ENCODE measurements at regions not wholly inside any gene's neighbourhood (a gene's known extent, or its start where the extent isn't known, plus 50 kb on each side); places are given as distances from the start of the nearest gene placed in this dataset.
A peak's percentile ranks its signal among the peaks of the same experiment; 100 is the strongest.

DNA sequence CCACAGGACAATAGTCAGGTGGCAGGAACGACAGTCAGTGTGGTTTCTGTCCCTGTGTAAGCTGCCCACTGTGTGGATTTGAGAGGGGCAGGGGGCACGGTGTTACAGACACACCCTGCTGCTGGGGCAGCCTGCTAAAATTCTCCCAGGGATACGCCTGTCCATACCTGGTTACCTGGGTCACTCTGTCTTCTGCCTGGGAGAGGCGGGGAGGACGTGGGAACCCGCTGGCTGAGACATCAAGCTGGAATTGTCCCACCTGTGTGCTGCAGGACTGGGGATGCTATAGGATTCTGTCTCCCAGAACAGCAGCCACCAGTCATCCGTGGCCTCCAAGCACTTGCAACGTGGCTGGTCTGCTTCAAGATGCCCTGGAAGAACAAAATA lies 63.8 kb upstream of the LINC01488 start:
- Histone ChIP-seq H4K5ac (ENCODE audit: low read depth, low read length) (no peak overlapping the region), H3K18ac (ENCODE audit: low read depth, low read length) (no peak overlapping the region), H2AFZ (replicated peaks; ENCODE audit: low read length, poor library complexity) (peak overlapping the region; percentile 75), H3K9me1 (ENCODE audit: insufficient read depth, low read length) (peaks cover 23% of the 10 kb centered on the region), H3K9me3 (ENCODE audit: control insufficient read depth, insufficient read depth, low read length) (no peaks in the 10 kb centered on the region), H3K27me3 (ENCODE audit: control insufficient read depth, insufficient read depth, low read length) (no peaks in the 10 kb centered on the region), H4K20me1 (ENCODE audit: insufficient read depth, low read length) (no peaks in the 10 kb centered on the region), H3K27ac (ENCODE audit: insufficient read depth, low read length) (no peak overlapping the region), H4K8ac (ENCODE audit: low read depth in 2 of 2, low read length in 2 of 2) (0 out of 4 replicates have a peak overlapping the region, but pooled peaks of 1 of the 2 experiments have one; percentile 29), H3K4me2 (ENCODE audit: low read depth, low read length) (no peak overlapping the region), H3K23ac (ENCODE audit: low read depth, low read length) (no peak overlapping the region), H3K9ac (ENCODE audit: low read depth, low read length) (no peak overlapping the region), H4K91ac (ENCODE audit: insufficient read depth, low read depth, low read length) (peak overlapping the region; percentile 60), H2BK15ac (ENCODE audit: low read depth, low read length) (peak overlapping the region; percentile 17; the same call in 1 of the 3 replicates), H3K56ac (ENCODE audit: extremely low read depth, insufficient read depth, low read length) (no peak overlapping the region), H2AK5ac (ENCODE audit: low read depth, low read length) (peak overlapping the region; percentile 87), H3K4me3 (ENCODE audit: insufficient read depth, low read depth, low read length) (no peak overlapping the region), H3K79me1 (ENCODE audit: low read depth in 1 of 2, low read length in 2 of 2) (peaks cover 0 to 22% of the 10 kb centered on the region in 2 experiments; a peak in 2 of 4 replicates), H2AK9ac (replicated peaks; ENCODE audit: low read depth, low read length, poor library complexity) (peak overlapping the region; percentile 51), H2BK20ac (ENCODE audit: low read depth, low read length) (peak overlapping the region; percentile 67), H2BK120ac (ENCODE audit: low read depth, low read length) (peak overlapping the region; percentile 60), H3K14ac (replicated peaks; ENCODE audit: low read depth, low read length) (no peak overlapping the region), H3K36me3 (ENCODE audit: control insufficient read depth, insufficient read depth, low read length) (no peaks in the 10 kb centered on the region), H3K4ac (ENCODE audit: low read depth, low read length) (peak overlapping the region; percentile 66), H3K4me1 (ENCODE audit: control insufficient read depth, insufficient read depth, low read length) (peaks cover 19% of the 10 kb centered on the region), H2BK5ac (ENCODE audit: low read depth, low read length, poor library complexity, severe bottlenecking) (no peak overlapping the region)
- DNase-seq (no peak), ATAC-seq (ENCODE audit: low read depth) (no peak)
- ChIA-PET POLR2A (ENCODE audit: unreplicated experiment) (no interaction called here), CTCF (no interaction called here)
- BruUV-seq (replicated peaks), result no TSS peak
- TF ChIP-seq, protein P1, sequence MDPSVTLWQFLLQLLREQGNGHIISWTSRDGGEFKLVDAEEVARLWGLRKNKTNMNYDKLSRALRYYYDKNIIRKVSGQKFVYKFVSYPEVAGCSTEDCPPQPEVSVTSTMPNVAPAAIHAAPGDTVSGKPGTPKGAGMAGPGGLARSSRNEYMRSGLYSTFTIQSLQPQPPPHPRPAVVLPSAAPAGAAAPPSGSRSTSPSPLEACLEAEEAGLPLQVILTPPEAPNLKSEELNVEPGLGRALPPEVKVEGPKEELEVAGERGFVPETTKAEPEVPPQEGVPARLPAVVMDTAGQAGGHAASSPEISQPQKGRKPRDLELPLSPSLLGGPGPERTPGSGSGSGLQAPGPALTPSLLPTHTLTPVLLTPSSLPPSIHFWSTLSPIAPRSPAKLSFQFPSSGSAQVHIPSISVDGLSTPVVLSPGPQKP (IDR thresholded peaks at IDR 0.05; ENCODE audit: borderline replicate concordance, low read depth, low read length), result no peak
- TF ChIP-seq, protein P2, sequence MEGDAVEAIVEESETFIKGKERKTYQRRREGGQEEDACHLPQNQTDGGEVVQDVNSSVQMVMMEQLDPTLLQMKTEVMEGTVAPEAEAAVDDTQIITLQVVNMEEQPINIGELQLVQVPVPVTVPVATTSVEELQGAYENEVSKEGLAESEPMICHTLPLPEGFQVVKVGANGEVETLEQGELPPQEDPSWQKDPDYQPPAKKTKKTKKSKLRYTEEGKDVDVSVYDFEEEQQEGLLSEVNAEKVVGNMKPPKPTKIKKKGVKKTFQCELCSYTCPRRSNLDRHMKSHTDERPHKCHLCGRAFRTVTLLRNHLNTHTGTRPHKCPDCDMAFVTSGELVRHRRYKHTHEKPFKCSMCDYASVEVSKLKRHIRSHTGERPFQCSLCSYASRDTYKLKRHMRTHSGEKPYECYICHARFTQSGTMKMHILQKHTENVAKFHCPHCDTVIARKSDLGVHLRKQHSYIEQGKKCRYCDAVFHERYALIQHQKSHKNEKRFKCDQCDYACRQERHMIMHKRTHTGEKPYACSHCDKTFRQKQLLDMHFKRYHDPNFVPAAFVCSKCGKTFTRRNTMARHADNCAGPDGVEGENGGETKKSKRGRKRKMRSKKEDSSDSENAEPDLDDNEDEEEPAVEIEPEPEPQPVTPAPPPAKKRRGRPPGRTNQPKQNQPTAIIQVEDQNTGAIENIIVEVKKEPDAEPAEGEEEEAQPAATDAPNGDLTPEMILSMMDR (conservative IDR thresholded peaks at IDR 0.05; ENCODE audit: low read depth, low read length), result no peak
- TF ChIP-seq RFX5 (IDR thresholded peaks at IDR 0.05; ENCODE audit: low read depth, low read length) (no peak), RAD21 (IDR thresholded peaks at IDR 0.05; ENCODE audit: low read length) (no peak), MAZ (IDR thresholded peaks at IDR 0.05; ENCODE audit: borderline replicate concordance, low read depth, low read length) (no peak), FOS (IDR thresholded peaks at IDR 0.05; ENCODE audit: low read depth, low read length) (no peak), POLR2A (IDR thresholded peaks at IDR 0.05; ENCODE audit: low read depth, low read length) (no peak), SMC3 (IDR thresholded peaks at IDR 0.05; ENCODE audit: low read depth, low read length) (no peak), MAFK (IDR thresholded peaks at IDR 0.05; ENCODE audit: low read depth, low read length) (no peak), CHD1 (IDR thresholded peaks at IDR 0.05; ENCODE audit: low read depth, low read length) (no peak), BHLHE40 (IDR thresholded peaks at IDR 0.05; ENCODE audit: low read depth, low read length) (no peak), NFE2L2 (IDR thresholded peaks at IDR 0.05; ENCODE audit: low read depth, low read length) (no peak)
- TF ChIP-seq, protein P3, sequence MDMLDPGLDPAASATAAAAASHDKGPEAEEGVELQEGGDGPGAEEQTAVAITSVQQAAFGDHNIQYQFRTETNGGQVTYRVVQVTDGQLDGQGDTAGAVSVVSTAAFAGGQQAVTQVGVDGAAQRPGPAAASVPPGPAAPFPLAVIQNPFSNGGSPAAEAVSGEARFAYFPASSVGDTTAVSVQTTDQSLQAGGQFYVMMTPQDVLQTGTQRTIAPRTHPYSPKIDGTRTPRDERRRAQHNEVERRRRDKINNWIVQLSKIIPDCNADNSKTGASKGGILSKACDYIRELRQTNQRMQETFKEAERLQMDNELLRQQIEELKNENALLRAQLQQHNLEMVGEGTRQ (IDR thresholded peaks at IDR 0.05; ENCODE audit: low read depth, low read length), result no peak
- WGBS, 2 experiments (ENCODE audit: extremely low coverage in 2 of 2, insufficient read length in 1 of 2), result 100% methylated on average over 1 of the region's 8 CpGs; no CpG with 5 or more reads in 1 of the 2 experiments
- dilution Hi-C loops (cut with HindIII; ENCODE audit: low sequenced_read_pairs, unreplicated experiment) (no loop called here), in situ Hi-C loops (cut with MboI; ENCODE audit: low sequenced_read_pairs) (no loop called here), intact Hi-C loops (cut with micrococcal nuclease) (no loop called here)

All from IMR-90 (cell line).